ENCODE measurements at regions not wholly inside any gene's neighbourhood (a gene's known extent, or its start where the extent isn't known, plus 50 kb on each side); places are given as distances from the start of the nearest gene placed in this dataset.

GRCh38 chr10:28987555-28988320, 301.1 kb upstream of the LYZL1 start:
- TF ChIP-seq CTCF (optimal IDR thresholded peaks at IDR 0.05 in 1 of 3, IDR thresholded peaks at IDR 0.05 in 1 of 3, conservative IDR thresholded peaks at IDR 0.05 in 1 of 3; ENCODE audit: extremely low read depth in 1 of 3, insufficient read depth in 2 of 3, low read length in 3 of 3) (no peak), EZH2 (IDR thresholded peaks at IDR 0.05; ENCODE audit: low read length) (no peak)
